Activated naive CD4-positive, alpha-beta T cell treated with anti-CD3 and anti-CD28 coated beads, Interleukin-2, amount 50 U/mL, for 24 hours (primary cell): ENCODE measurements at regions not wholly inside any gene's neighbourhood (a gene's known extent, or its start where the extent isn't known, plus 50 kb on each side); places are given as distances from the start of the nearest gene placed in this dataset.

Experiments used
- H3K27ac Mint-ChIP-seq: one replicate; pipeline ENCODE4 v1.8.0; 2021; ENCODE audit warnings: mild to moderate bottlenecking, mixed read lengths
- H3K27me3 Mint-ChIP-seq: one replicate; pipeline ENCODE4 v1.8.0; 2021; ENCODE audit warnings: mixed read lengths
- H3K36me3 Mint-ChIP-seq: one replicate; pipeline ENCODE4 v1.8.0; 2021; ENCODE audit warnings: mixed read lengths
- H3K4me1 Mint-ChIP-seq: one replicate; pipeline ENCODE4 v1.8.0; 2021; ENCODE audit warnings: mixed read lengths
- H3K4me3 Mint-ChIP-seq: one replicate; pipeline ENCODE4 v1.8.0; 2021; ENCODE audit warnings: mild to moderate bottlenecking, mixed read lengths
- H3K9me3 Mint-ChIP-seq: one replicate; pipeline ENCODE4 v1.8.0; 2021; ENCODE audit warnings: mixed read lengths

DNA sequence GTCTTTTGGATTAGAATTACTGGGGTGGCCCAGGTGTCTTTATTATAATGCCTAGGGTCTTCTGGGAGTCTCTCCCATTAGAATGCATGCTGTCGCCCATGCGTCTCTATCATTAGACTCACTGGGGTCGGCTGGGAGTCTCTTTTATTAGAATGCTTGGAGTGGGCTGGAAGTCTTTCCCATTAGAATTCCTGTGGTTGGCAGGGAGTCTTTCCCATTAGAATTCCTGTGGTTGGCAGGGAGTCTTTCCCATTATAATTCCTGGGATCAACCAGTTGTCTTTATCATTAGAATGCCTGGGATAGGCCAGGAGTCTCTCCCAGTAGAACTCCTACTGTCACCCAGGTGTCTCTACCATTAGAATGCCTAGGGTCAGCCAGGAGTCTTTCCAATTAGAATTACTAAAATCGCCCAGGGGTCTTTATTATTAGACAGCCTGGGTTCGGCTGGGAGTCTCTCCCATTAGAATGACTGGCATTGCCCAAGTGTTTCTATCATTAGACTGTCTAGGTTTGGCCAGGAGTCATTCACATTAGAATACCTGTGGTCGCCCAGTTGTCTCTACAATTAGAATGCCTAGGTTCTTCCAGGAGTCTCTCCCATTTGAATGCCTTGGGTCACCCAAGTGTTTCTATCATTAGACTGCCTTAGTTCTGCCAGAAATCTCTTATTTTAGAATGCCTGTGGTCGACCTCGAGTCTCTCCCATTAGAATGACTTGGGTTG, 1558.5 kb downstream of the UQCRFS1 start:
- Mint-ChIP-seq H3K27me3 (no peaks in the 10 kb centered on the region), H3K4me3 (no peak overlapping the region), H3K27ac (no peak overlapping the region), H3K36me3 (no peaks in the 10 kb centered on the region), H3K4me1 (no peaks in the 10 kb centered on the region), H3K9me3 (peaks cover 26% of the 10 kb centered on the region)

DNA sequence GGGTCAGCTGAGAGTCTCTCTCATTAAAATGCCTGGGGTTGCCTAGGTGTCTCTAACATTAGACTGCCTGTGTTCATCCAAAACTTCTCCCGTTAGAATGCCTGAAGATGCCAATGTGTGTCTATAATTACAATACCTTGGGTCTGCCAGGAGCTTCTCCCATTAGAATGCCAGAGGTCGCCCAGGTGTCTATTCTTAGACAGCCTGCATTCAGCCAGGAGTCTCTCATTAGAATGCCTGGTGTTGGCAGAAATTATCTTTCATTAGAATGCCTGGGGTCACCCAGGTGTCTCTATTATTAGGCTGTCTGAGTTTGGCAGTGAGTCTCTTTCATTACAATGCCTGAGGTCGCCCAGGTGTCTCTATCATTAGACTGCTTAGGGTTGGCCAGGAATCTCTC, 1560.2 kb downstream of the UQCRFS1 start:
- no peaks in the 10 kb centered on the region for H3K4me1 Mint-ChIP-seq
- no peak overlapping the region for H3K4me3 Mint-ChIP-seq
- peaks cover 26% of the 10 kb centered on the region for H3K9me3 Mint-ChIP-seq
- H3K27me3 Mint-ChIP-seq: no peaks in the 10 kb centered on the region
- H3K36me3 Mint-ChIP-seq: no peaks in the 10 kb centered on the region
- no peak overlapping the region for H3K27ac Mint-ChIP-seq

DNA sequence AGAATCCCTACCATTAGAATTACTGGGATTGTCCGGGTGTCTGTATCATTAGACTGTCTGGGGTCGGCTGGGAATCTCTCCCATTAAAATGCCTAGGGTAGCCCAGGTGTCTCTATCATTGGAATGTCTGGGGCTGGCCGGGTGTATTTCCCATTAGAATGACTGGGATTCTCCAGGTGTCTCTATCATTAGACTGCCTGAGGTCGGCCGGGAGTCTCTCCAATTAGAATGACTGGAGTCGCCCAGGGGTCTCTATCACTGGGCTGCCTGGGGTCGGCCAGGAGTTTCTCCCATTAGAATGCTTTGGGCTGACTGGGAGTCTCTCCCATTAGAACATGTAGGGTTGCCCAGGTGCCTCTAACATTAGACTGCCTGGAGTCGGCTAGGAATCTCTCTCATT, 1560.7 kb downstream of the UQCRFS1 start:
- Mint-ChIP-seq H3K36me3 (no peaks in the 10 kb centered on the region), H3K27me3 (no peaks in the 10 kb centered on the region), H3K4me1 (no peaks in the 10 kb centered on the region), H3K4me3 (no peak overlapping the region), H3K27ac (no peak overlapping the region), H3K9me3 (peaks cover 26% of the 10 kb centered on the region)

DNA sequence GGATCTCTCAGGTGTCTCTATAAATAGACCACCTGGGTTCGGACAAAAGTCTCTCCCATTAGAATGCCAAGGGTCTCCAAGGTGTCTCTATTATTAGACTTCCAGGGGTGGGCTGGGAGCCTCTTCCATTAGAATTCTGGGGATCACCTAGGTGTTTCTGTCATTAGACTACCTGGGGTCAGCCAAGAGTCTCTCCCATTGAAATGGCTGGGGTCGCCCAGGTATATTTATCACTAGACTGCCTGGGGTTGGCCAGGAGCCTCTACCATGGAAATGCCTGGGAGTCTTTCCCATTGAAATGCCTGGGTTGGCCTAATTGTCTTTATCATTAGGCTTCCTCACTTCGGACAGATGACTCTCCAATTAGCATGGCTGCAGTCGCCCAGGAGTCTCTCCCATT, 1565.5 kb downstream of the UQCRFS1 start:
- H3K36me3 Mint-ChIP-seq: no peaks in the 10 kb centered on the region
- H3K27me3 Mint-ChIP-seq: no peaks in the 10 kb centered on the region
- H3K4me3 Mint-ChIP-seq: no peak overlapping the region
- peaks cover 11% of the 10 kb centered on the region for H3K9me3 Mint-ChIP-seq
- no peaks in the 10 kb centered on the region for H3K4me1 Mint-ChIP-seq
- H3K27ac Mint-ChIP-seq: no peak overlapping the region

DNA sequence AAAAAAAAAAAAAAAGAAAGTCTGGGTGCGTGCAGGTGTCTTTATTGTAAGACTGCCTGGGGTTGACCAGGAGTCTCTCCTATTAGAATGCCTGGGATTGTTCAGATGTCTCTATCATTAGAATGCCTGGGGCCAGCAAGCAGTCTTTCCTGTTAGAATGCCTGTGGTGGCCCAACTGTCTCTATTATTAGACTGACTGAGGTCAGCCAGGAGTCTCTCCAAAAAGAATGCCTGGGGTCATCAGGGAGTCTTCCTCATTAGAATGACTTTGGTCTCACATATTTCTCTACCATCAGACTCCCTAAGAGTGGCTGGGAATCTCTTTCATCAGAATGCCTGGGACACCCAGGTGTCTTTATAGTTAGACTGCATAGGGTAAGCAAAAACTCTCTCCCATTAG, 1577.5 kb downstream of the UQCRFS1 start:
- no peak overlapping the region for H3K4me3 Mint-ChIP-seq
- peaks cover 2% of the 10 kb centered on the region for H3K36me3 Mint-ChIP-seq
- no peak overlapping the region for H3K27ac Mint-ChIP-seq
- no peaks in the 10 kb centered on the region for H3K4me1 Mint-ChIP-seq
- peaks cover 4% of the 10 kb centered on the region for H3K9me3 Mint-ChIP-seq
- no peaks in the 10 kb centered on the region for H3K27me3 Mint-ChIP-seq

DNA sequence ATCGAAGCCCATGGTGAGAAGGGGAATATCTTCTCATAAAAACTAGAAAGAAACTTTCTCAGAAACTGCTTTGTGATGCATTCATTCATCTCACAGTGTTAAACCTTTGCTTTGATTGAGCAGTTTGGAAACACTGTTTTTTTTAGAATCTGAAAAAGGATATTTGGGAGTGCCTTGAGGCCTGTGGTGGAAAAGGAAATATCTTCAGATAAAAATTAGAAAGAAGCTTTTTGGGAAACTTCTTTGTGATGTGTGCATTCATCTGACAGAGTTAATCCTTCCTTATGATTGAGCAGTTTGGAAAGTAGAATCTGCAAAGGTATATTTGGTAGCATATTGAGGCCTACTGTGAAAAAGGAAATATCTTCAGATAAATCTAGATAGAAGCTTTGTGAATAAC, 1594.9 kb downstream of the UQCRFS1 start:
- Mint-ChIP-seq H3K27ac (no peak overlapping the region), H3K9me3 (peaks cover 33% of the 10 kb centered on the region), H3K36me3 (peaks cover 9% of the 10 kb centered on the region), H3K4me1 (no peaks in the 10 kb centered on the region), H3K4me3 (no peak overlapping the region), H3K27me3 (no peaks in the 10 kb centered on the region)

DNA sequence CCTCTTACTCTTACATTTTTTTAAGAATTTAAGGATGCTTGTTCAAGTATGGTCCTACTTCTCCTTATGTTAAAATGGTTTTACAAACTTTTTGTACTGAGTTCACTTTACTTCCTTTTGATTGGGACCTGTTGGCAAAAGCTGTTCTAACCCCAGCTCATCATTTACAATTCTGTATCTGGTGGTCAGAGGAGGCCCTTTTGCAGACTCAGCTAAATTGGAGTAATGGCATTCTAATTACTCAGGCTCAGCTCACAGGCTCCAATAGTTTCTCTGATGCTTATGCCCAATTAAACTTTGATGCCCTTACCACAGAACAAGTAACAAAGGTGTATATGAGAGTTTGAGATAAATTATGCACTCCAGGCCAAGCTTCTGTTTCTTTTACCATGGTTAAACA, 1632.0 kb downstream of the UQCRFS1 start:
- H3K4me3 Mint-ChIP-seq: no peak overlapping the region
- peaks cover 28% of the 10 kb centered on the region for H3K9me3 Mint-ChIP-seq
- no peaks in the 10 kb centered on the region for H3K27me3 Mint-ChIP-seq
- H3K36me3 Mint-ChIP-seq: peaks cover 3% of the 10 kb centered on the region
- H3K4me1 Mint-ChIP-seq: no peaks in the 10 kb centered on the region
- no peak overlapping the region for H3K27ac Mint-ChIP-seq
